NCI-H1105 treated with DMSO at 0.1 percent for 48 hours (cell line): ENCODE measurements at regions not wholly inside any gene's neighbourhood (a gene's known extent, or its start where the extent isn't known, plus 50 kb on each side); places are given as distances from the start of the nearest gene placed in this dataset.

Source experiments
- DNase-seq: peaks from one replicate; lab custom pipeline; 2025; lab: John Stamatoyannopoulos, UW

DNA sequence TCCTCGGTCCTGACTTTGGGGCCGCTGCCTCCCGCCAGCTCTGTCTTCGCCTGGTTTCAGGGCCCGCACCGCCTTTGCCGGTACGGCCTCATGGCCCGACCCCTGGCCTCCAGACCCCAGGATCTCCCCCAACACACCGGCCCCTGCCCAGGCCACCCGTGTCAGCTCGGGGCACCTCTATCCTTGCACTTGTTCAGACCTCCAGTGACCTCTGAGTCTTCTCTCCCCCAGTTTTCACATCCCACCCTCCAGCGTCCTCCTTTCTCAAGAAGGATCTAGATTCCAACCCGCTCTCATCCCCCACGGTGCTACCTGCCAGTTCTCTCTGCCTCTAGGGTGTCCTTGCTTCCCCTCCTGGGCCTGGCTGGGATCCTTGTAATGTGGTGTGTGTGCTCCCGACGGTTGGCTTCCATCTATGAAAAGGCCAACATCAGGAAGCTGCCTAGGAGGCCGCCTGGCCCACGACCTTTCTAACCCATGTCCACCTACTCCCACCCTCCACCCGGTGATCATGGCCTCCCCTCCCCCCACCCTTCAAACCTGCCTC, 61.1 kb downstream of the SPATA31C2 start:
- DNase-seq = no peak

DNA sequence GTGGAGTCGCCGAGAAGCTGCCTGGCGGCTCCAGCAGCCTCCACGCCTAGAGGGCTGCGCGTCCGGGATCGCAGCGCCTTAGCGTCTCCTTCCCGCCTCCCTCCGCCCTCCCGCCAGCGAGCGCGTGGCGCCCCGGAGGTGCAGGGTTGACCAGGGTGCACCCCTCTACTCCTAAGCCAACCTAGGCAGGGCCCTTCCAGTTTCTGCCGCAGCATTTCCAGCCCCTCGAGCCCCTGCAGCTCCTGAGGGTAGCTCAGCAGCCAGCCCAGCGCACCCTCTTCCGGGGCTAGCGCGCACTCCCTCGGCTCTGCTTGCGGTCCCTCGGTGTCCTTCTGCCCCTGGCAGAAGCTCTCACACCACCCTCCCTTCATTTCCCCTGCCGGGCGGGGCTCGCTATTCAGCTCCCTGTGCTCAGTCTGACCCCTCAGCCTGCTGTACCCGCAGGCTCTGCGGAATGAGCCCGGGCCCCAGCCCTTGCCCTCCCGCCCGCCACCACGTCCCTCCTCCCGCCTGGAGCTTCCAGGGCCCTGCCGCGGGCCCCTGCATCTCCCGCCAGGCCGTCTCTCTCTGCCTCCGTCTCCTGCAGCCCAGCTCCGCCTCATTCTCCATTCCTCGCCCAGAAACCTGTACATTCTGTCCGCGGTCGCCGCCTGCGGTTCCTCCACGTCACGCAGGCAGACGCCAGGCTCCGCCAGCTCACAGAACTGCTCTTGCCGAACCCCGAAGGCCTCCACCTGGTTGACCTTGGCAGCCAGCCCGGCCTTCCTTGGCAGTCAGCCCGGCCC, 61.8 kb downstream of the SPATA31C2 start:
- DNase-seq = peak; percentile 92

DNA sequence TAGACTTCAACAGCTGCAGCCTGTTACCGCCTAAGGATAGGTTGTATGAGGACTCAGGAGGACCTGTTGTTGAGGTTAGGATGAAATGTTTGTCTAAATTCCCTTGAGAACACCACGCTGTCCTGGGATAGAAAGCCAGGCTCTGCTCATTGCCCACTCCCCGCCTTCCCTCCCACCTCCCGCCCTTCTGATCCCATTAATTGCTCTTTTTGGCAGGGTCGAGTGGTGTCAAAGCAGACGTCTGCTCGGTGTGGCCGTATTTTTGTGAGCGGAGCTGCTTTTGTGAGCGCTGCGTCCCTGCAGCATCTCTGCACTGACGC, 62.3 kb downstream of the SPATA31C2 start:
- DNase-seq = peak; percentile 71

DNA sequence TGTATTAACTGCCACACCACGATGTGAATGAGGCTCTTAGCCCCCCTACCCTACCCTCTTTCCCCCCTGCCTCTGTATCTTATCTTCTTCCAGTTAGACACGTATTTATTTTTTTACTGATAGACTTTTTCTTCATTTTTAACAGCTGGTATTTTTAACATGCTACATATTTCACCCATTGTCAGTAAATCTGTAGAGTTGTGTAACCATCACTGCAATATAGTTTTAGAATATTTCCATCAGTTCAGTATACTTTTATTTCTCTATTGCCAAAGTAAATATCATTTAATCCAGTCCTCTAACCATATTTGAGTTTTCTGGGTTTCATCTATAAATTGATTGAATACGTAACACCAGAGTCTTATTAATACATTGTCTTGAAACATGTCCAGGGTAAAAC, 62.8 kb downstream of the SPATA31C2 start:
- DNase-seq = no peak

DNA sequence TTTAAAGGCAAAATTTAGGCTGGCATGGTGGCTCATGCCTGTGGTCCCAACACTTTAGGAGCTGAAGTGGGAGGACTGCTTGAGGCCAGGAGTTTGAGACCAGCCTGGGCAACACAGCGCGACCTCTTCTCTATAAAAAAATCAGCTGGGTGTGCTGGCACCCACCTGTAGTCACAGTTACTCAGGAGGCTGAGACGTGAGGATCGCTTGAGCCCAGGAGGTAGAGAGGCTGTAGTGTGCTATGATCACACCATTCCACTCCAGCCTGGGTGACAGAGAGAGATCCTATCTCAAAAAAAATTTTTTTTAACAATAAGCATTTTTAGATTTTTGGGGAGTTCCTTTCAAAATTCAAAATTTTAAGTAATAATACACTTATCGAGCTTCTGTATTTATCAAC, 63.3 kb downstream of the SPATA31C2 start:
- DNase-seq = no peak

DNA sequence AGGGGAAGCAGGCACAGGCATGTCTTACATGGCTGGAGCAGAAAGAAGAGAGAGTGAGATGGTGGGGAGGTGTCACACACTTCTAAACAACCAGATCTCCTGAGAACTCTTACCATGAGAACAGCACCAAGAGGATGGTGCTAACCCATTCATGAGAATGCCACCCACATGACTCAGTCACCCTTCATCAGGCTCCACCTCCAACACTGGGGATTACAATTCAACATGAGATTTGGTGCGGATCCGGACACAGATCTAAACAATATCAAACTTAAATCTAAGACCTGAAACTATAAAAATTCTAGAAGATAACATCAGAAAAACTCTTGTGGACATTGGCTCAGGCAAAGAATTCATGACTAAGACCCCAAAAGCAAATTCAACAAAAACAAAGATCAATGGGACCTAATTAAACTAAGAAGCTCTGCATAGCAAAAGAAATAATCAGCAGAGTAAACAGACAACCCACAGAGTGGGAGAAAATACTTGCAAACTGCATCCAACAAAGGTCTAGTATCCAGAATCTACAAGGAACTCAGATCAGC, 65.4 kb downstream of the SPATA31C2 start:
- no peak for DNase-seq

DNA sequence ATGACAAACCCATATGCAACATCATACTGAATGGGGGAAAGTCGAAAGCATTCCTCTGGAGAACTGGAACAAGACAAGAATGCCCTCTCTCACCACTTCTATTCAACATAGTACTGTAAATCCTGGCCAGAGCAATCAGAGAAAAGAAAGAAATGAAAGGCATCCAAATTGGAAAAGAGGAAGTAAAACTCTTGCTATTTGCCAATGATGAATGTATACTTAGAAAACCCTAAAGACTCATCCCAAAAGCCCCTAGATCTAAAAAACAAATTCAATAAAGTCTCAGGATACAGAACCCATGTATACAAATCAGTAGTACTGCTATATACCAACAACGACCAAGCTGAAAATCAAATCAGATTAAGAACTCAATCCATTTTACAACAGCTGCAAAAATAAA, 66.9 kb downstream of the SPATA31C2 start:
- DNase-seq = no peak

DNA sequence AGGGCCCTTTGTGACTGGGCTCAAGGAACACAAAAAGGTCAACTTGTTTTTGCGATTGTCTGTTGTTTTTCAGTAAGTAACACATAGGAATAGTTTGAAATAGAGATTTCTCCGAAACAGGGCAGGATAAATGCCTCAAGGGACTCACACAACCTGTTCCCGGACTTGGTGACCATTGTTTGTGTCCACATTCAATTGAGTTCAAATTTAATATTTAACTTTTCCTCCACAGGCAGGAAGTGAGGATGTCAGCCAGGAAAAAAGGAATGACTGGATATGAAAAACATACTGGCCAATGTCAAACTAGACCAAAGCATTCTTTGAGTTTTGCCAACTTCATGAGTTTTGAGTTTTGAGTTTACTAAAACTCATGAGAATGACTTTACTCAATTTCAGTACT, 72.7 kb downstream of the SPATA31C2 start:
- DNase-seq = no peak

DNA sequence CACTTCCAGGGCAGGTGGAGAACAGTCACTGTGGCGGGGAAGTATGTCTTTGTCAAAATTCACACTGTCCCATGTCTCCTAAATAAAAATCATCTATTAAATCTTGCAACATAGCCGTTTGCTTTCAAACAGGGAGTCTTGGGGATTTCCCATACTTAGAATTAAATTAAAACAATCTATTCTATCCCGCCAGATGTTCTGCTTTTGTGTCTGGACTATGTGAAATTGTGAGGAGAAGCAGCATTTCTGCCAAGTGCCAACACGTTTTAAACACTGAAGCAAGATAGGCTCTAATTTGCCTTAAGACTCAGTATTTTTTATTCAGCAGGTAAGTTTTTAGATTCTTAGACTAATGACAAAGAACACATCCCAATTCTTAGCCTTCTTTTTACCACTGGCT, 73.7 kb downstream of the SPATA31C2 start:
- DNase-seq = no peak

DNA sequence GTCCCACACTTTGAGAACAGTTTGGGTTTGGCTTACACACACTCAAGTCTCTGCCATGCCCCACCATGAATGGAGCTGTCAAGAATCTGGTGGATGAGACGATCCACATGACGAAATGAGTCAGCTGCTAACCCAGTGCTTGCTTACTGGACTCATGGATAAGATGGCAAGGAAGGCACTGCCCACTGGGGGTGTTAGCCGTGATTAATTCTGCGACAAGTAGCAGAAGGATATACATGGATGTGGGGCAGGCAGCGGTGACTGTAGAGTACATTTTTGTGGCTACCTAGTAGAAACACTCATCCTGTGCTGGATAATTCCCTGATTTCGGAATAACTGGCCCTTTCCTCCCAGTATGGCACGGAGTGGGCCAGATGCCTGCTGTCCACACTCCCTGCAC, 77.5 kb downstream of the SPATA31C2 start:
- no peak for DNase-seq

DNA sequence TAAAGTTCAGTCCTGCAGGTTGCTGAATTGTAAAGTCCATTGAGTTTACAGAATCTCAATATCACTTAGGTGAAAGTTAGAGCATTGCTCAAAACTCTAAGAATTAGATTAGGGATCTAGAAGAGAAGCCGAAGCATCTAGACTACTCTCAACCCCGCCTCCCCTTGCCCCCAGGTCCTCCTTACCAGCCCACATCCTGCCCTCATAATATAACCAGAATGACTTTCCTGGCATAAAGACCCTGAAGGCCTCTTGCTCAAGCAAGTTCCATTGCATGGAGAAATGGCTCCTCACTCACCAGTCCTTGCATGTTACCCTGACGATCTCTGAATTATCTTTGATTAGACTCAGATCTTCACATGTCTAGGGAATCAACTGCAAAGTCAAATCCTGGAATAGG, 78.8 kb downstream of the SPATA31C2 start:
- no peak for DNase-seq

DNA sequence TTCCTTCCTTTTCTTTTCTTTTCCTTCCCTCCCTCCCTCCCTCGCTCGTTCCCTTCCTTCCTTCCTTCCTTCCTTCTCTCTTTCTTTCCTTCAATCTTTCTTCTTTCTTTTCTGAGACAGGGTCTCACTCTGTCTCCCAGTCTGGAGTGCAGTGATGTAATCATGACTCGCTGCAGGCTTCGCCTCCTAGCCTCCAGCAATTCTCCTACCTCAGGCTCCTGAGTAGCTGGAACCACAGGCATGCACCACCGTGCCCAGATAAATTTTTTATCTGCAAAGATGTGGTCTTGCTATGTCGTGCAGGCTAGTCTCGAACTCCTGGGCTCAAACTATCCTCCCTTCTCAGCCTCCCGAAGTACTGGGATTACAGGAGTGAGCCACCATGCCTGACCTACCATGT, 81.4 kb downstream of the SPATA31C2 start:
- DNase-seq = no peak

DNA sequence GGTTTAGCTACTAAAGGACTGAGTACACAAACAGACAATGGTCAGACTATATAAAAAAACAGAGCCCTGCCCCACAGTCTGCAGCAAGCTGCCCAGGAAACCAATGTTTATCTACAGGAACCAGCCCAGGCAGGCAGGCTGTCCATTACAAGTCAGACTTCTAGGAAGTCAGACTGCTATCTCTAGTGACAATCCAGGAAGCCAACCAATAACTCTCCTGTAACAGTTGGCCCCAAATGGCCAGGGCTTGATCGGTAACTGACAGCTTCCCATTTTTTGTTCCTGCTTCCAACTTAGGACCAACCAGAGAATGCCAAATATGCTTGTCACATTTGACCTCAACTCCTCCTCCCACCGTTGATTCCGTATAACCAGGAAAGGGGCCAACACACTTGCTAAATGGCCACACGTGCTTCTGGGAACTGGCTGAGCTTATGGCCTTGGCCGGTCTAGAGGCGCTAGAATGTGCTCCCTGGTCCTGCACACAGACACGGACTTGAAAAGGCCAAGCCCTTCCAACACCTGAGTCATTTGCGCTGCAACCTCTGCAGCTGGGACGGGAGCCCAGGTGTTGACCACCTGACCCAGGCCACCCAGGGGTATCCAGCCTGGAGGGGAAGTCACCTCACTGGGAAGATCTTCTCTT, 79.6 kb upstream of the CDK20 start:
- DNase-seq = no peak

DNA sequence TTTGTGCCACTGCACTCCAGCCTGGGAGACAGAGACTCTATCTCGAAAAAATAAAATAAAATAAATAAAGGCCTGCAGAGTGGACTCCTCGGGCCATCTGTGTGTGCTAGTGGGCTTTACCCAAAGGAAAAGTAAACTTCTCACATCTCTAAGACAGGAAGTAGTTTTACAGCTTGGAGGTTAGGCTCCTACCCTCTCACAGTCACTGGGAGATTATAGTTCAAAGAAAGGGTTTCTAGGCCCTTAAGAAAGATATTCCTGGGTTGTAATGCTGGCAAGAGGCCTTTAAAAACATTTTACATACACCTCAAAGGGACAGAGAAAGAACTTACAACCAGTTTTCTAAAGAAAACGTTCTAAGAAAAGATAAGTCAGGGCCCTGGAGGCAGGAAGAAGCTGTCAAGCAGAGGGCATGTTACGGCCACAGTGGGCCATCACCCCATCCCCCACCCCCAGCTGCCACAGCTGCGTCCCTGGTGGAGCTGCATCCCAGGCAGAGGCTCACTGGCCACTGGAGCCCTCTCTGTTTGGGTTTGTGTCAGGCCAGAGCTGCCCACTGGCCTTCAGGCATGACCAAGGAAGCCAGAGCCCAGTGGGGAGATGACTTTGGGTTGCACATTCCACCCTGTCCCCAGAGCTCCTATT, 78.1 kb upstream of the CDK20 start:
- no peak for DNase-seq

DNA sequence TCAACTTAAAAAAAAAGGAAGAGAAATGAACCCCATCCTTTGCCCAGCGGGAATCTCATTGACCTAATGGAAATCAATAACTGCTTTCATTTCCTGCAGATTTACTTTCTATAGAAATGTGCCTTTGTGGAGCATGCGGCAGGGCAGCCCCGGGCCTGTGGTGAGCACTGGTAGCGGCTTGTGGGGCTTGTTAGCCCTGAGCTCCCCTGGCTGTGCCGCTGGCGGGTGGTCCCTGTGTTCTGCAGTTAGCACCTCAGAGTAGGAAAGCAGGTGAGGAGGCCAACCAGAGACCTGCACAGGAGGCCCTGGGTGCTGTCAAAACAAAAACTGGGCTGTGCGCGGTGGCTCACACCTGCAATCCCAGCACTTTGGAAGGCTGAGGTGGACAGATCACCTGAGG, 76.8 kb upstream of the CDK20 start:
- no peak for DNase-seq

DNA sequence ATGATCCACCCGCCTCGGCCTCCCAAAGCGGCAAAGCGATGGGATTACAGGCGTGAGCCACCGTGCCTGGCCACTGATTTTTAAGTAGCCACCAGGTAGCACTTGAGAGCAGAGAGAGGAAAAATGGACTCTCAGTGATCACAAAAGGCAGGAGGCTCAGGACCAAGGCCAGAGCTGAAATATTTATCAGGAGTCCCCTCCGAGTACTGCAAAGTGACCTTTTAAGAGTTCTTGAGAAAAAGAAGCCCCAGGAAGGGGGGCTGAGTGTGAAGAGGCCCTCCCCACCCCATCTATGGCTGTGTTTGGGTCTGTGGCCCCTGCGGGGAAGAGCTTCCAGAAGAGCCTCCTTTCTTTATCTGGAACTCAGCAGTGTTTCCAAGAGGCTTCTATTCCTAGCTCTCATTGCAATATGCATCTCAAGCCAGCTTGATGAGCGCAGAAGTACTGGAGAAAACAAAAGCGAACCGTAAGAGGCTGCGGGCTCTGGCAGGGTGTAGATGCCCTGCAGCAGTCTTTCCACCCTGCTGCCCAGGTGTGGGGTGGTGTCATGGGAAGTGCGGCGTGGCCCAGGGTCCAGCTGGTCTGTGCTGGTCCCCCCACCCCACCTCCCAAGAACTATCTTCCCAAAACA, 75.5 kb upstream of the CDK20 start:
- no peak for DNase-seq

DNA sequence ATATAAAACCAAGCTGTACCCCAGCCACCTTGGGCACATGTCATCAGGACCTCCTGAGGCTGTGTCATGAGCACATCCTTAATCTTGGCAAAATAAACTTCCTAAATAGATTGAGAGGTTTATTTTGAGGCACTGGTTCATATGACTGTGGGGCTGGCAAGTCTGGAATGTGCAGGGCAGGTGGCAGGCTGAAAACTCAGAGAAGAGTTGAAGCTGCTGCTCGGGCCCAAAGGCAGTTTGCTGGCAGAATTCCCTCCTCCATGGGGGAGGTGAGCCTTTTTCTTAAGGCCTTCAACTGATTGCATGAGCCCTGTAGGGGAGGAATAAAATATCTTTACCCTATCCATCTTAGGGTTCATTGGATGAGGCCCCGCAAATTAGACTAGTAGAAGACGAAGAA, 72.2 kb upstream of the CDK20 start:
- no peak for DNase-seq

DNA sequence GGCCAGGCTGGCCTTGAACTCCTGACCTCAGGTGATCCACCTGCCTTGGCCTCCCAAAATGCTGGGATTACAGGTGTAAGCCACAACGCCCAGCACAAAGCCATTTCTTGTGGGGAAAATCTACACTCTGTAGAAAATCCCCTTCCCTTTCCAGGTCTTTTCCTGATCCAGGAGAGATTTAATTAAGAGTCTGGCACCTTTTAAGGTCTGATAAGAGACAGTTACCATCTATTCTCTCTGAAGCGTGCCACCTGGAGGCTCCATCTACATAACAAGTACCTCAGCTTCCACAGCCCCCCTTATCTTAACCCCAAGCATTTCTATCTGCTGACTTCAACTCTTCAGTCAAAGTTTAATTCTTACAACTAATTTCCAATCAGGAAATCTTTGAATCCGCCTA, 71.4 kb upstream of the CDK20 start:
- DNase-seq = no peak

DNA sequence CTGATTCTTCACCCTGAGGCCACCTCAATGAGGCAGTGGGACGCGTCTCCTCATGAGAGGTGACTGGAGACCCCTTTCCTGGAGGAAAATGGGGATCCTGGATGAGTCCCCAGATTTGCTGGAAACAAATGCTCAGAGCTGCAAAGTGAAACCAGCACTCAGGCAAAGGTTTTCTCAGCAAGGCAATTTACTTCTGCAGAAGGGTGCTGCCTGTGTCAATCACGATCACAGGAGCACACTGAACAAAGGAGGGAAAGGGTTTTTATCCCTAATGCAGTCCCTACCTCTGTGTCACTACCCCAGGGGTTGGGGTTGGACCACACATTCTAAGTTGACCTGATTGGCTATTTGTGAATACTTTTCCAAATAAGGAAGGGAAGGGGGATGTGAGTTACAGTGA, 69.9 kb upstream of the CDK20 start:
- DNase-seq = no peak

DNA sequence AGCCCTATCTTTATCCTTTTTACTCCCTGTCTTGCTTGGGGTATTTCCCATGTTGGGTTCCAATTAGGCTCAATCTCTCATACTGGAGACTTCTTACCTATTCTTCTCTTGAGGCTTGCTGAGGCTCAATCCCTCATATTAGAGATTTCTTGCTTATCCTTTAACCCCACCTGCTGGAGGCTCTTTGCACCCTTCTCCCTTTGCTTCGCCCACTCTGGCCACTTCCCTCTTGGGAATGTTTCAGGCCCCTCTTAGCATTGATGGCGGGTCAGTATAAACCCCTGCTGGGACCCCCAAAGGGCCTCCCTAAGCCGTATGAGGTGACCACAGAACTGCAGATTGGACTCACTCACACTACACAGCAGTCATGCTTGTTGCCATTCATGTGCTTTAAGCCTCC, 69.3 kb upstream of the CDK20 start:
- DNase-seq = no peak

DNA sequence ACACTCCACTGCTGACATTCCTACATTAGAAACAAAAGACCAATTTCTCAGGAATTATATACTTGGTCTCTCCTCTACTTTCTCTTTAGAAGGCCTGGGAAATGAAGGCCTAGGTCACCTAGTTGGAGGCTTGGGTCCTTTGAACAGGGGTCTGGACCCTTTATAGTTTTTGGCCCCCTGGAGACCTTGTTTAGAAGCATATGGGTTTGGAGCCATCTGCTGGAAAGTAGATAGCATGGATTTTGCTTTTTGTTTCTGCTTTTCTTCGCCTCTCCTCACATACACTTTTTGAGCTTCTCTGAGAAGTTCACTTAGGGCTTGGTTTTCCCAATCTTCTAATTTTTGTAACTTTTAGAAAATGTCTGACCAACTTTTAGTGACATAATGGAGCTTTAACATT, 67.1 kb upstream of the CDK20 start:
- no peak for DNase-seq

DNA sequence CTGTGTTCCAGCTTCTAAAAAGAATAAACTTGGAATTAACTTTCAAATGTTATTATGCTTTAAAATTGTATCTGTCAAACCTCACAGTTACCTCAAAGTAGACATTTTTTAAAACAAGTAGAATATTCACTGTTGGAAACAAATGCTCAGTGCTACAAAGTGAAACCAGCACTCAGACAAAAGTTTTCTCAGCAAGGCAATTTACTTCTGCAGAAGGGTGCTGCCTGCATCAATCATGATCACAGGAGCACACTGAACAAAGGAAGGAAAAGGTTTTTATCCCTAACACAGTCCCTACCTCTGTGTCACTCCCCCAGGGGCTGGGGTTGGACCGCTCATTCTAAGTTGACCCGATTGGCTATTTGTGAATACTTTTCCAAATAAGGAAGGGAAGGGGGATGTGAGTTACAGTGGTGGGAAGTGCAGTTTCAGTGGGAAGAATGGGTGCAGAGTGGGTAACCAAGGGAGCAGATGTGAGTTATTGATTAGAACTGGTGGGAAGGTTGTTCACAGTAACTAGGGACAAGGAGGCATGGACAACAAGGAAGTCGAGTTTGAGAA, 63.0 kb upstream of the CDK20 start:
- no peak for DNase-seq
